H1 (cell line): ENCODE measurements at regions not wholly inside any gene's neighbourhood (a gene's known extent, or its start where the extent isn't known, plus 50 kb on each side); places are given as distances from the start of the nearest gene placed in this dataset.

Experiments used
- CBX8 ChIP-seq: fragments of 300-800, 300-1000 bp; sonication (generic); IDR thresholded peaks from 2 replicates; pipeline ENCODE4 v1.7.1; 2016; ENCODE audit warnings: low read depth, low read length, borderline replicate concordance
- EP300 ChIP-seq, 2 experiments: IDR thresholded peaks; 1 replicate in 1 of 2; 2 replicates in 1 of 2; pipeline ENCODE4 v1.6.1; 2011 to 2012; ENCODE audit warnings: low read depth in 2 of 2, low read length in 2 of 2, mild to moderate bottlenecking in 2 of 2, borderline replicate concordance in 1 of 2, inconsistent platforms in 1 of 2, moderate library complexity in 1 of 2
- MAFK ChIP-seq: IDR thresholded peaks from 2 replicates; pipeline ENCODE4 v1.6.1; 2012; ENCODE audit warnings: low read depth, mild to moderate bottlenecking, improper control_type of control experiment, low read length
- SP1 ChIP-seq: IDR thresholded peaks from 2 replicates; pipeline ENCODE4 v1.6.1; 2011; ENCODE audit warnings: low read depth, low read length

DNA sequence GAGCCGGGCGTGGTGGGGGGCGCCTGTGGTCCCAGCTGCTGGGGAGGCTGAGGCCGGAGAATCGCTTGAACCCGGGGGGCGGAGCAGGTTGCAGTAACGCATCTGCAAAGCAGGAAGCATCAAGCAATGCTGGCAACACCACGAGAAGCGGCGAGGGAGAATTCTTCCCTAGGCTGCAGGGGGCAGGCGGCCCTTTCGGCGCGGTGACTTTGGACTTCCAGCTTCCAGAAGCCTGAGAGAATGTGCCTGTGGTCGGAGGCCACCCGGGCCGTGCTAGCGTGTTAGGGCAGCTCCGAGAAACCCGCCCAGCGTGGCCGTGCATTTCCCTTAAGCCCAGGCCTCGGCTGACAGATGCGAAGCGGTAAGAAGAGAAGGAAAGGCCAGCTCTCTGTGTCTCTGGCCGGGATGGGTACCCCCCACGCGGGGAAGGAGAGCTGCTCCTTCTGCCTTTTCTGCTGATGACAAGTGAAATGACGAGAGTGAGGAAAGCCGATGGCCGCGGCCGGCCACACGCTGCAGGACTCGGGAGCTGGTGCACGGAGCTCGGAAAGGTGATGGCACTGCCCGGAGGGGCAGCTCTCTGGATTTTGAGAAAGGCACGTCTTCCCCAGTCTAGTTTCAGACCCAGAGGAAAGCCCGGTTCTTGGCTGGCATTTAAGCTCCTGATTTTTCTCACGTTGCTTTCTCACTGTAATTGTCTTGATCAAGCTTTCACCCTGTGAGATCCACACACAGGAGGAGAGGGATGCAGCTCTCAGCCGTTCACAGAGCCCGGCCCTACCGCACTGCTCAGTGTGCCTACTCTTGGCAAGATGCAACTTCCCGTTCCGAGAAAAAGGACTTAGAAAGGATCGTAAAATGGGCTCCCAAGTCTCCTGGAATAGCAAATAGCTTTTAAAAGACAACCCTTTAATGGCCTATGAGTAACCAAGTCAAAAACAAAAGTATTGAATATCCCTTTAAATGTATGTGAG lies 68.3 kb upstream of the EXOC2 start (continued):
- TF ChIP-seq EP300 (IDR thresholded peaks at IDR 0.05; ENCODE audit: borderline replicate concordance in 1 of 2, low read depth in 2 of 2, low read length in 2 of 2) (no peak), SP1 (no peak), CBX8 (no peak), MAFK (no peak)
